ENCODE measurements at regions not wholly inside any gene's neighbourhood (a gene's known extent, or its start where the extent isn't known, plus 50 kb on each side); places are given as distances from the start of the nearest gene placed in this dataset.

GRCh38 chr16:74169687-74170376 lies 126.8 kb upstream of the PSMD7 start:
- no peak for DNase-seq

GRCh38 chr16:74169066-74169465 lies 127.5 kb upstream of the PSMD7 start:
- no peak for DNase-seq

DNA sequence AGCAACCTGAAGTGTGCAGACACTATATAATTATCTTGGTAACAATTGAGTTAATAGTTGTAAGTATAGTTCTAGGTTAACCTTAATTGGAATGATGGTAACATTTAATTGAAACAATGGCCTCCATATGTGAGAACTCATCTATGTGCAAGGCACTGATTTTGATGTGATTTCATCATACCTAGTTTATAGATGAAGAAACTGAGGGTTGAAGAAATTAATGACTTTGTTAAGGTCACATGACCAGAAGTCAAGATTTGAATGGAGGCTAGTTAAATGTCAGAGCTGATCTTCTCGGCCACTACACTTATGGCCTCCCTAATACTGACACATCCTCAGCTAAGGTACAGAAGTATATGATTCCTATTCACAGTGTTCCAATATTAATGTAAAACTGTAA lies 128.2 kb upstream of the PSMD7 start:
- no peak for DNase-seq

- no peak for DNase-seq
Measured at GRCh38 chr16:74166456-74166855, 130.2 kb upstream of the PSMD7 start.

GRCh38 chr16:74165566-74166080 lies 131.0 kb upstream of the PSMD7 start:
- no peak for DNase-seq

GRCh38 chr16:74160759-74161158 lies 135.9 kb upstream of the PSMD7 start:
- DNase-seq = no peak

GRCh38 chr16:74153773-74154172 lies 142.8 kb upstream of the PSMD7 start:
- DNase-seq = no peak

GRCh38 chr16:74146643-74147042 lies 150.0 kb upstream of the PSMD7 start:
- DNase-seq = no peak

GRCh38 chr16:74143171-74143570 lies 153.4 kb upstream of the PSMD7 start:
- no peak for DNase-seq

DNA sequence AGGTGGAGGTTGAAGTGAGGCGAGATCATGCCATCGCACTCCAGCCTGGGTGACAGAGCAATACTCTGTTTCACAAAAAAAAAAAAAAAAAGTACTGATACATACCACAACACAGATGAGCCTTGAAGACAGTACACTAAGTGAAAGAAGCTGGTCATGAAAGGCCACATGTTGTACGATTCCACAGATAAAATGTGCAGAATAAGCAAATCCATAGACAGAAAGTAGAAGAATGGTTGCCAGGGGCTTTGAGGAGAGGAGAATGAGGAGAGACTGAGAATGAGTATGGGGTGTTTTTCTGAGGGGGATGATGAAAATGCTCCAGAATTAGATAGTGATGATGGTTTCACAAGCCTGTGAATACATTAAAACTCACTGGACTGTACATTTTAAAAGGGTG lies 155.6 kb upstream of the PSMD7 start:
- DNase-seq = no peak

DNA sequence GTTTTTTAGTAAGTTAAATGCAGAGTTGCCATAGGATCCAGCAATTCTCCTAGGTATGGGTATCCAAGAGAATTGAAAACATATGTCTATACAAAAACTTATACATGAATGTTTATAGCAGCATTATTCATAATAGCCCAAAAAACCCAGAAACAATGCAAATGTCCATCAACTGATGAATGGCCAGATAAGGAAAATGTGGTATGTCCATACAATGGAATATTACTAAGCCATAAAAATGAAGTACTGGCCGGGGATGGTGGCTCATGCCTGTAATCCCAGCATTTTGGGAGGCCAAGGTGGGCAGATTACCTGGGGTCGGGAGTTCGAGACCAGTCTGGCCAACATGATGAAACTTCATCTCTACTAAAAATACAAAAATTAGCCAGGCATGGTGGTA lies 156.1 kb upstream of the PSMD7 start:
- DNase-seq = no peak

DNA sequence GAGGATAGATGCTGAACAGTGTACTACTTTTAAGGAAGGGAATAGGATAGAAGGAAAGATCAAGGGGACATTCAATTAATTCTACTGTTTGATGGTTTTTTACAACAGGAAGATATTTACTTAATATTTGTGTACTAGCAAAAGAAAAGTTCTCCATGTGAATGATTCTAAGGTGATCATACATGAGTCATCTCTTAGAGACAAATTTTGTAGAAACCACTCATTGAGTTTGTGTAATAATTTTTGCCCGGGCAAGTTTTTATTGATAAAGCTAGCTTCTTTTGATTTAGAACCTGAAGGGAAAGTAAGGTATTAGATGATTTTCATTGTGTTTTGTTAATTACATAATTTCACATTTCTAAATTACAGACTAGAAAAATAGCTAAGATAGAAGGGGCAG lies 172.8 kb upstream of the PSMD7 start:
- DNase-seq = no peak

GRCh38 chr16:74123195-74123594 lies 173.4 kb upstream of the PSMD7 start:
- no peak for DNase-seq

GRCh38 chr16:74117798-74118197 lies 178.8 kb upstream of the PSMD7 start:
- no peak for DNase-seq

DNA sequence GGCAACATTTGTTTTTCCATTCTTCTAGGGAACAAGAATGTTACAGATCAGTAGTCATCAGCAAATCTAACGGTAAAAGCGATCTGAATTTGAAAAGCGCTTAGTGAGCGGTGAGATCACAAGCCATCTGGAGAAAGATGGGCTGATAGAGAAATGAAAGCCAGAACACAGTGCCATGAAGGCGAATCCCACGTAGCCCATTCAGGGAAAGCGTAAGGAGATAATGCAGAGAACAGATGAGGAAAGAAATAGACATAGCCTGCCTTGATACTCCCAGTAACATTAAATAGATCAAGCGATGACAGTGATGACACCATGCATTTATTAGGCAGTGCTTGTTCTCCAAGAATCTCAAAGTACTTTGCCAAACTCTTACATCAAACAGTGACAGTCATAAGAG lies 183.1 kb upstream of the PSMD7 start:
- DNase-seq = no peak

GRCh38 chr16:74111456-74111982 lies 185.1 kb upstream of the PSMD7 start:
- no peak for DNase-seq

DNA sequence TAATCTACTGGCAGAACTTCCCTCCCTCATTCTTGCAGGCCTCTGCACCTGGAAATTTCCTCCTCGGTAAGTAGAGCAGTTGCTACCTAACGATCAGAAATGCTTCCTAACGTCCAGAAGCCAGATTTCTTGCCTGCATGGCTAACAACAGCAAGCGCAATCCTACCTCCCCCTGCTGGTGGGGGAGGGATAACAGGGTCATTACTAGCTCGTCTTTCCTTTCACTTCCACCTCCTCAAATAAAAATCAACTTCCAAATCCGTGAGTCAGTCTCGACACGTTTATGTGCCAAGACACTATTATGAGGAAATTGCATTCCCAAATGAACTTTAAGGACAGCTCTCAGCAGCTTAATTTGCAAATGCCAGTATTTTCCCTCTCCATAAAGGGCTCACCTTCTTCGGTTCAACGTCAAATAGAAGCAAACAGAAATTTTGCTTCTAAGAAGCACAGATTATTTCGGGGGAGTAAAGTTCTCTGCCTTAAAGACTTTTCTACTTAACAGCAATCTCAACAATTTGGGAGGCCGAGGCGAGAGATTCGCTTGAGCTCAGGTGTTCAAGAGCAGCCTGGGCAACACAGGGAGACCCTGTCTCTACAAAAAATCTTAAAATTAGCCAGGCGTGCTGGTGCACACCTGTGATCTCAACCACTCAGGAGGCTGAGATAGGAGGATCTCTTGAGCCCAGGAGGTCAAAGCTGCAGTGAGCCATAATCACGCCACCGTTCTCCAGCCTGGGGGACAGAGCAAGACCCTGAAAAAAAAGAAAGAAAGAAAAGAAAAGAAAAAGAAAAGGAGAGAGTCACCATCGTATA lies 188.6 kb upstream of the PSMD7 start:
- peak; percentile 51 for DNase-seq

- no peak for DNase-seq
Measured at GRCh38 chr16:74104022-74104421, 192.6 kb upstream of the PSMD7 start.

DNA sequence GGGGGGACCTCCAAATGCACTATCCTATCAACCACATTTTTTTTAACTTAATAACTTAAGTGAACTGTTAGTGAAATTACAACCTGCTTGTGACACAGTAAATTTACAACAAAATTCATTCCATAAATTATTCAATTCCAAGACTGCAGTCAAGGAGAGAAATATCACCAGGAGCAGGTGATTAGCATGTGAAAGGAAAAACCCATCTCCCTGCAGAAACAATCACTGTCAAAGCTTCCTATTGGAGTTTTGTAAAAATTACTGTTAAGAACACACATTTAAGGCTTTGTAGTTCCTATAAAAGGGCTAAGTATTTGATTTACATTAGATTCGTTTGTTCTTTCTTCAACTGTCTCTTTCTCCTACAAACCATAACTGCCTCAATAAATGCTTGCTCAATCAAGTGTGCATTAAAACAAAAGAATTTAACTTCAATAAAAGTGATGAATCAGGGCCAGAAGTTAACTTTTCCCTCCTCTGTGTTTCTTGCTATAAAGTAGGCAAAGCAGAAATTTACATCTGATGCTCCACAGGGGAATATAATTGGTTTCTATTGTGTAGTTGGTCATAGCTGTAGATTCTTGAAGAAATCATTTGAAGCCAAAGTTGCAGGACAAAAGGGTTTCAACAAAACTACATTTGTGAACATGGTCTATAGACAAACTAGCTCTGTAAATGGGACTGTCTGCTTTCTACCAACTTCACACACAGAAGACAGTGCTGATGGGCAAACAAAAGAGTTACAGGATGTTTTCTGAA lies 195.1 kb upstream of the PSMD7 start:
- DNase-seq = no peak

- no peak for DNase-seq
Measured at GRCh38 chr16:74100395-74101326, 196.0 kb upstream of the PSMD7 start.

GRCh38 chr16:74099530-74099929 lies 197.1 kb upstream of the PSMD7 start:
- no peak for DNase-seq

DNA sequence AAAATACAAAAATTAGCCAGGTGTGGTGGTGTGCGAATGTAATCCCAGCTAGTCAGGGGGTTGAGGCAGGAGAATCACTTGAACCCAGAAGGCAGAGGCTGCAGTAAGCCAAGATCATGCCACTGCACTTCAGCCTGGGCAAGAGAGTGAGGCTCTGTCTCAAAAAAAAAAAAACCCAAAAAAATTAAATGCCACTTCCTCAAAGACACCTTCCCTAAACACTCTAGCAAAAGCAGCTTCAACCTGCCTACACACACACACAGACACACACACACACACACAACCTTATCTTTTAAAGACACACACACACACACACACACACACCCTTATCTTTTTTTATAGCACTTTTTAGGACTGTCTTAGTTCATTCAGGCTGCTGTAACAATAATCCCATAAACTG lies 201.7 kb upstream of the PSMD7 start:
- no peak for DNase-seq

Measured in activated CD4-positive, alpha-beta T cell treated with anti-CD3 and anti-CD28 coated beads for 48 hours (primary cell).